Neuronal stem cell (in vitro differentiated cells): ENCODE measurements at regions not wholly inside any gene's neighbourhood (a gene's known extent, or its start where the extent isn't known, plus 50 kb on each side); places are given as distances from the start of the nearest gene placed in this dataset.

Experiments
- DNase-seq: peaks from one replicate; pipeline ENCODE4 v3.0.0-alpha.2; 2013; ENCODE audit warnings: low spot score
- H2AFZ ChIP-seq: one replicate; pipeline ENCODE4 v1.6.1; 2013; ENCODE audit warnings: mild to moderate bottlenecking, low read length, inconsistent platforms
- H2AK5ac ChIP-seq: 2 replicates; pipeline ENCODE4 v1.6.1; 2013; ENCODE audit warnings: low read depth, mild to moderate bottlenecking, inconsistent platforms, low read length, moderate library complexity, mixed read lengths
- H2BK120ac ChIP-seq: 2 replicates; pipeline ENCODE4 v1.6.1; 2013; ENCODE audit warnings: low read depth, mild to moderate bottlenecking, inconsistent platforms, low read length, moderate library complexity, mixed read lengths
- H2BK12ac ChIP-seq: one replicate; pipeline ENCODE4 v1.6.1; 2013; ENCODE audit warnings: low read length, inconsistent platforms
- H2BK15ac ChIP-seq: 2 replicates; pipeline ENCODE4 v1.6.1; 2013; ENCODE audit warnings: mild to moderate bottlenecking, low read length, inconsistent platforms, mixed read lengths
- H2BK5ac ChIP-seq: one replicate; pipeline ENCODE4 v1.6.1; 2013; ENCODE audit warnings: inconsistent platforms, mild to moderate bottlenecking, low read length, moderate library complexity
- H3K14ac ChIP-seq: one replicate; pipeline ENCODE4 v1.6.1; 2013; ENCODE audit warnings: low read length, inconsistent platforms
- H3K18ac ChIP-seq: 2 replicates; pipeline ENCODE4 v1.6.1; 2013; ENCODE audit warnings: low read length, inconsistent platforms
- H3K23ac ChIP-seq: 2 replicates; pipeline ENCODE4 v1.6.1; 2013; ENCODE audit warnings: low read depth, mild to moderate bottlenecking, mixed read lengths, low read length, inconsistent platforms; ENCODE audit not compliant: poor library complexity
- H3K27ac ChIP-seq: replicated peaks from 3 replicates; pipeline ENCODE4 v1.5.1; 2013; ENCODE audit warnings: low read length, inconsistent platforms
- H3K27me3 ChIP-seq, 3 experiments: 2 replicates each; pipeline ENCODE4 v1.6.1; 2013; ENCODE audit warnings: low read length in 3 of 3, mild to moderate bottlenecking in 2 of 3, inconsistent platforms in 1 of 3, low read depth in 1 of 3, mixed read lengths in 1 of 3, moderate library complexity in 1 of 3; ENCODE audit not compliant: control insufficient read depth in 3 of 3, insufficient read depth in 3 of 3
- H3K36me3 ChIP-seq, 2 donors: replicated peaks in 1 of 2; 2 replicates each; pipeline ENCODE4 v1.6.1; 2013; ENCODE audit warnings: low read length in 2 of 2; ENCODE audit not compliant: control insufficient read depth in 2 of 2, insufficient read depth in 2 of 2
- H3K4ac ChIP-seq: 2 replicates; pipeline ENCODE4 v1.6.1; 2013; ENCODE audit warnings: inconsistent platforms, mild to moderate bottlenecking, low read length, moderate library complexity
- H3K4me1 ChIP-seq, 2 donors: 1 replicate in 1 of 2; 2 replicates in 1 of 2; pipeline ENCODE4 v1.6.1; 2013; ENCODE audit warnings: low read length in 2 of 2, low read depth in 1 of 2; ENCODE audit not compliant: control insufficient read depth in 2 of 2, insufficient read depth in 1 of 2
- H3K4me2 ChIP-seq: one replicate; pipeline ENCODE4 v1.6.1; 2013; ENCODE audit warnings: mild to moderate bottlenecking, low read length, inconsistent platforms; ENCODE audit not compliant: insufficient read depth, poor library complexity, severe bottlenecking
- H3K4me3 ChIP-seq, 2 donors: 2 replicates each; pipeline ENCODE4 v1.5.1; 2013; ENCODE audit warnings: low read length in 2 of 2, mild to moderate bottlenecking in 2 of 2, inconsistent platforms in 1 of 2, moderate library complexity in 1 of 2
- H3K79me1 ChIP-seq: one replicate; pipeline ENCODE4 v1.6.1; 2013; ENCODE audit warnings: low read depth, mild to moderate bottlenecking, inconsistent platforms, low read length, moderate library complexity
- H3K9ac ChIP-seq: one replicate; pipeline ENCODE4 v1.6.1; 2013; ENCODE audit warnings: mild to moderate bottlenecking, low read depth, low read length, inconsistent platforms; ENCODE audit not compliant: poor library complexity
- H3K9me3 ChIP-seq, 2 donors: replicated peaks in 1 of 2; 2 replicates each; pipeline versions ENCODE3 to v1.6.1; 2013; ENCODE audit warnings: low read length in 2 of 2, mild to moderate bottlenecking in 2 of 2, inconsistent platforms in 1 of 2, low read depth in 1 of 2, mixed read lengths in 1 of 2, moderate library complexity in 1 of 2; ENCODE audit not compliant: control insufficient read depth in 2 of 2, insufficient read depth in 1 of 2
- H4K8ac ChIP-seq: one replicate; pipeline ENCODE4 v1.6.1; 2013; ENCODE audit warnings: low read depth, mild to moderate bottlenecking, inconsistent platforms, low read length, moderate library complexity
- H4K91ac ChIP-seq: one replicate; pipeline ENCODE4 v1.6.1; 2013; ENCODE audit warnings: low read length, low read depth, mild to moderate bottlenecking, inconsistent platforms; ENCODE audit not compliant: poor library complexity
- WGBS, 2 donors: extraction: QIAGEN DNeasy Blood & Tissue Kit; methylation state at CpG; one replicate each; pipeline ENCODE4 v1.1.7; 2013; ENCODE audit warnings: missing lambda C conversion rate in 2 of 2, mixed read lengths in 1 of 2; ENCODE audit not compliant: insufficient read length in 2 of 2, insufficient replicate concordance in 1 of 2; ENCODE audit errors: extremely low coverage in 2 of 2; 5-methylcytosine and 5-hydroxymethylcytosine counted together

DNA sequence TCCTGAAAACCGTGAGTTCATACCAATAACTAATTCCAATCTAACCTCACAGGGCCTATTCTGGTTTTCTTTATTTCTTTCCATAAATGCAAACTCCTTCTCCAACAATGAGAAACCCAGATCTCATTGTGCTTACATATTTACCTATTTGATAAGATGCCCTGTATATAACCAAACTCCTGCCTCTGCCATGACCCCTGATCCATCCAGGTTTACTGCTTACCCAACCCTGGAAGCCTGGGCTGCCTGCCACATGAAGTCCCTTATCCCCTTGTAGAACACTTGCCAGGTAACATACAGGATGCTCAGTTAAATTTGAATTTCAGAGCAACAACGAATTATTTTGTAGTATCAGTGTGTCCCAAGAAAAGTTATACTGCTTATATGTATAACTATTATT lies 766.1 kb downstream of the LTN1 start:
- Histone ChIP-seq H3K14ac (no peak overlapping the region), H3K23ac (no peak overlapping the region), H2BK5ac (no peak overlapping the region), H2BK120ac (no peak overlapping the region), H3K36me3 (no peaks in the 10 kb centered on the region), H2AK5ac (no peak overlapping the region), H3K18ac (no peak overlapping the region), H4K8ac (no peak overlapping the region), H4K91ac (no peak overlapping the region), H3K4me3 (no peak overlapping the region), H3K4me1 (no peaks in the 10 kb centered on the region), H2BK12ac (no peak overlapping the region), H3K4ac (no peak overlapping the region), H3K9ac (no peak overlapping the region), H2BK15ac (no peak overlapping the region), H3K27ac (no peak overlapping the region), H3K4me2 (no peak overlapping the region), H3K79me1 (no peaks in the 10 kb centered on the region), H3K27me3 (no peaks in the 10 kb centered on the region), H3K9me3 (no peaks in the 10 kb centered on the region), H2AFZ (no peak overlapping the region)
- WGBS, 2 donors = no CpG with 5 or more reads among the region's 2 CpGs
- DNase-seq = no peak

- Histone ChIP-seq H2BK5ac (no peak overlapping the region), H2BK15ac (no peak overlapping the region), H4K8ac (no peak overlapping the region), H3K27me3 (no peaks in the 10 kb centered on the region), H3K4me3 (no peak overlapping the region), H2BK120ac (no peak overlapping the region), H2BK12ac (no peak overlapping the region), H3K27ac (no peak overlapping the region), H2AK5ac (no peak overlapping the region), H3K23ac (no peak overlapping the region), H2AFZ (no peak overlapping the region), H3K18ac (no peak overlapping the region), H3K9me3 (no peaks in the 10 kb centered on the region), H3K36me3 (no peaks in the 10 kb centered on the region), H3K79me1 (no peaks in the 10 kb centered on the region), H3K4me2 (no peak overlapping the region), H3K4ac (no peak overlapping the region), H3K4me1 (no peaks in the 10 kb centered on the region), H3K14ac (no peak overlapping the region), H3K9ac (no peak overlapping the region), H4K91ac (no peak overlapping the region)
- no CpG with 5 or more reads among the region's 6 CpGs for WGBS, 2 donors
- DNase-seq = no peak
Measured at GRCh38 chr21:28224191-28224726, 768.4 kb downstream of the LTN1 start.

DNA sequence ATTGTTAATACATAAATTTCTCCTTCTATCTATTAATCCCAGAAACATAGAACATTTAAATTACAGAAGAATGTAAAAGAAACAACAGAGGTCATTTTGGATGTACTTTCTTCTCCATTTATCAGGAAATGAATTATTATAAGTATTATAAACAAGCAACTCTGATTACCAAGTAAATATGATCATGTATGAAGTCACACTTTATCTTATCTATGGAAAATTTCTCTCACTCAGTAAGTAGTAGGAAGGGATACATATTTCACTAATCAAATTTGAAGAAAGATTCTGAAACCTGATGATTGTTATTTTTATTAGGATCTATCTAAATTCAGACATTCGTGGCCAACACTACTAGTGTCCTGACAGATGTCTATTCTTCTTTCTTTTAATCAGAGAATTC lies 770.7 kb downstream of the LTN1 start:
- no peaks in the 10 kb centered on the region for H3K79me1 ChIP-seq
- no peak overlapping the region for H2BK120ac ChIP-seq
- no peak overlapping the region for H3K14ac ChIP-seq
- H4K91ac ChIP-seq = no peak overlapping the region
- H3K27me3 ChIP-seq = no peaks in the 10 kb centered on the region
- no peak overlapping the region for H4K8ac ChIP-seq
- no peak overlapping the region for H3K4ac ChIP-seq
- no peaks in the 10 kb centered on the region for H3K9me3 ChIP-seq
- no peak overlapping the region for H2BK5ac ChIP-seq
- H3K9ac ChIP-seq = no peak overlapping the region
- H2AK5ac ChIP-seq = no peak overlapping the region
- no peaks in the 10 kb centered on the region for H3K4me1 ChIP-seq
- DNase-seq = no peak
- H3K36me3 ChIP-seq = no peaks in the 10 kb centered on the region
- no peak overlapping the region for H2BK15ac ChIP-seq
- no peak overlapping the region for H2AFZ ChIP-seq
- no peak overlapping the region for H3K18ac ChIP-seq
- no peak overlapping the region for H3K23ac ChIP-seq
- H2BK12ac ChIP-seq = no peak overlapping the region
- H3K27ac ChIP-seq = no peak overlapping the region
- H3K4me2 ChIP-seq = no peak overlapping the region
- no CpG with 5 or more reads among the region's 1 CpG for WGBS, 2 donors
- H3K4me3 ChIP-seq = no peak overlapping the region

GRCh38 chr21:28220680-28221079 lies 772.0 kb downstream of the LTN1 start:
- H2BK5ac ChIP-seq = no peak overlapping the region
- no peak overlapping the region for H3K4ac ChIP-seq
- no peak overlapping the region for H2BK15ac ChIP-seq
- H3K79me1 ChIP-seq = no peaks in the 10 kb centered on the region
- H3K4me1 ChIP-seq = no peaks in the 10 kb centered on the region
- H3K9ac ChIP-seq = no peak overlapping the region
- no peak overlapping the region for H3K23ac ChIP-seq
- H2BK120ac ChIP-seq = no peak overlapping the region
- H3K27me3 ChIP-seq = no peaks in the 10 kb centered on the region
- DNase-seq = no peak
- no peak overlapping the region for H2BK12ac ChIP-seq
- no peak overlapping the region for H2AFZ ChIP-seq
- no peak overlapping the region for H3K4me3 ChIP-seq
- H4K8ac ChIP-seq = no peak overlapping the region
- H3K36me3 ChIP-seq = no peaks in the 10 kb centered on the region
- no CpG with 5 or more reads among the region's 2 CpGs for WGBS, 2 donors
- H4K91ac ChIP-seq = no peak overlapping the region
- no peak overlapping the region for H3K14ac ChIP-seq
- no peaks in the 10 kb centered on the region for H3K9me3 ChIP-seq
- H3K18ac ChIP-seq = no peak overlapping the region
- H2AK5ac ChIP-seq = no peak overlapping the region
- H3K4me2 ChIP-seq = no peak overlapping the region
- H3K27ac ChIP-seq = no peak overlapping the region
